Neural progenitor cell (in vitro differentiated cells): ENCODE measurements at regions not wholly inside any gene's neighbourhood (a gene's known extent, or its start where the extent isn't known, plus 50 kb on each side); places are given as distances from the start of the nearest gene placed in this dataset.

Experiments used
- CTCF ChIP-seq: fragments of 200-600 bp; sonication (generic); IDR thresholded peaks from 2 replicates; pipeline ENCODE4 v1.5.1; 2017; ENCODE audit warnings: antibody characterized with exemption, mild to moderate bottlenecking
- EZH2 ChIP-seq: fragments of 200-600 bp; sonication (generic); IDR thresholded peaks from 2 replicates; pipeline ENCODE4 v1.6.1; 2017; ENCODE audit warnings: antibody characterized with exemption, mild to moderate bottlenecking, moderate library complexity
- EZH2phosphoT487 ChIP-seq: fragments of 200-600 bp; sonication (generic); IDR thresholded peaks from 2 replicates; pipeline ENCODE4 v1.6.1; 2017; ENCODE audit warnings: antibody characterized with exemption

GRCh38 chr12:93107514-93108312, 178.6 kb upstream of the EEA1 start:
- TF ChIP-seq CTCF: no peak
- TF ChIP-seq EZH2: no peak
- no peak for TF ChIP-seq EZH2phosphoT487
